ENCODE measurements at regions not wholly inside any gene's neighbourhood (a gene's known extent, or its start where the extent isn't known, plus 50 kb on each side); places are given as distances from the start of the nearest gene placed in this dataset.
"Not testable (repeated sequence)": the region's sequence is repeated elsewhere in the genome, so short reads cannot be mapped to it uniquely, and the experiment has no call there.

- TF ChIP-seq POLR2A (IDR thresholded peaks at IDR 0.05), result no peak
- TF ChIP-seq EP300 (IDR thresholded peaks at IDR 0.05), result no peak
- TF ChIP-seq CTCF (IDR thresholded peaks at IDR 0.05), result no peak
- H3K27ac ChIP-seq, result no peak overlapping the region
- H3K4me1 ChIP-seq (ENCODE audit: insufficient read depth), result no peaks in the 10 kb centered on the region
These were observed 1464.8 kb downstream of the RAPGEF2 start for GRCh38 chr4:160567634-160568033.

GRCh38 chr4:160570271-160570670 lies 1467.4 kb downstream of the RAPGEF2 start:
- H3K27me3 ChIP-seq, result no peaks in the 10 kb centered on the region
- H3K36me3 ChIP-seq, result no peaks in the 10 kb centered on the region
- intact Hi-C loops (cut with DNase I), result no loop called here
- H3K4me1 ChIP-seq (ENCODE audit: insufficient read depth), result no peaks in the 10 kb centered on the region
- TF ChIP-seq CTCF (IDR thresholded peaks at IDR 0.05) (no peak), POLR2A (IDR thresholded peaks at IDR 0.05) (no peak), EP300 (IDR thresholded peaks at IDR 0.05) (no peak)
- H3K27ac ChIP-seq, result no peak overlapping the region
- H3K4me3 ChIP-seq, result no peak overlapping the region
- no peak for DNase-seq
- no peaks in the 10 kb centered on the region for H3K9me3 ChIP-seq

More at GRCh38 chr4:160567634-160568033, 1464.8 kb downstream of the RAPGEF2 start:
- Histone ChIP-seq H3K9me3 (no peaks in the 10 kb centered on the region), H3K27me3 (no peaks in the 10 kb centered on the region), H3K36me3 (no peaks in the 10 kb centered on the region), H3K4me3 (no peak overlapping the region)
- WGBS, 3 donors, result 90 to 92% (median 90%) methylated on average over 1 of the region's 1 CpG
- intact Hi-C loops (cut with DNase I), result no loop called here
- no peak for DNase-seq

GRCh38 chr4:160574272-160574671 lies 1471.4 kb downstream of the RAPGEF2 start:
- DNase-seq; intact Hi-C loops (cut with DNase I); H3K4me3 ChIP-seq; H3K9me3 ChIP-seq; H3K36me3 ChIP-seq; H3K27me3 ChIP-seq; H3K4me1 ChIP-seq (ENCODE audit: insufficient read depth); H3K27ac ChIP-seq: not testable (repeated sequence)
- WGBS, 3 donors, result 84 to 89% (median 87%) methylated on average over 18 of the region's 18 CpGs

GRCh38 chr4:160580581-160580980 lies 1477.7 kb downstream of the RAPGEF2 start:
- WGBS, 3 donors, result 74 to 95% (median 79%) methylated on average over 1 of the region's 1 CpG
- intact Hi-C loops (cut with DNase I), result no loop called here
- H3K27ac ChIP-seq, result no peak overlapping the region
- no peak overlapping the region for H3K4me3 ChIP-seq
- TF ChIP-seq EP300 (IDR thresholded peaks at IDR 0.05), result no peak
- no peak for TF ChIP-seq POLR2A (IDR thresholded peaks at IDR 0.05)
- no peak for TF ChIP-seq CTCF (IDR thresholded peaks at IDR 0.05)
- no peaks in the 10 kb centered on the region for H3K36me3 ChIP-seq
- no peaks in the 10 kb centered on the region for H3K4me1 ChIP-seq (ENCODE audit: insufficient read depth)
- H3K27me3 ChIP-seq, result no peaks in the 10 kb centered on the region
- no peak for DNase-seq
- no peaks in the 10 kb centered on the region for H3K9me3 ChIP-seq

GRCh38 chr4:160592258-160592657 lies 1489.4 kb downstream of the RAPGEF2 start:
- Histone ChIP-seq H3K27me3 (no peaks in the 10 kb centered on the region), H3K36me3 (no peaks in the 10 kb centered on the region), H3K4me3 (no peak overlapping the region), H3K4me1 (ENCODE audit: insufficient read depth) (no peaks in the 10 kb centered on the region), H3K27ac (no peak overlapping the region), H3K9me3 (no peaks in the 10 kb centered on the region)
- no peak for TF ChIP-seq POLR2A (IDR thresholded peaks at IDR 0.05)
- TF ChIP-seq EP300 (IDR thresholded peaks at IDR 0.05), result no peak
- TF ChIP-seq CTCF (IDR thresholded peaks at IDR 0.05), result no peak
- DNase-seq, result no peak
- 37 to 50% (median 39%) methylated on average over 4 of the region's 4 CpGs for WGBS, 3 donors
- intact Hi-C loops (cut with DNase I), result no loop called here

All from ovary (tissue), 7 donors.